Small intestine (tissue), 7 donors: ENCODE measurements at regions not wholly inside any gene's neighbourhood (a gene's known extent, or its start where the extent isn't known, plus 50 kb on each side); places are given as distances from the start of the nearest gene placed in this dataset.
A peak's percentile ranks its signal among the peaks of the same experiment; 100 is the strongest.

Source experiments
- DNase-seq, 2 donors: peaks; one replicate each; pipeline versions ENCODE4 v3.0.0 to v3.0.0-alpha.2; 2013
- FAIRE-seq: peaks from 2 replicates; lab custom pipeline; 2012; peaks lifted over from hg19 to GRCh38; lab: Jason Lieb, UNC
- H3K27ac ChIP-seq, 3 donors: one replicate each; pipeline ENCODE4 v1.5.1; 2013; ENCODE audit warnings: low read length in 2 of 3, mild to moderate bottlenecking in 2 of 3, control low read depth in 1 of 3, inconsistent platforms in 1 of 3, low read depth in 1 of 3, moderate library complexity in 1 of 3
- H3K27me3 ChIP-seq, 3 donors: one replicate each; pipeline ENCODE4 v1.6.1; 2013; ENCODE audit warnings: low read length in 3 of 3, inconsistent platforms in 1 of 3; ENCODE audit not compliant: control insufficient read depth in 3 of 3, insufficient read depth in 3 of 3
- H3K36me3 ChIP-seq, 3 donors: one replicate each; pipeline ENCODE4 v1.6.1; 2013; ENCODE audit warnings: low read length in 3 of 3, inconsistent platforms in 1 of 3, low read depth in 1 of 3, mild to moderate bottlenecking in 1 of 3, moderate library complexity in 1 of 3; ENCODE audit not compliant: control insufficient read depth in 3 of 3, insufficient read depth in 2 of 3
- H3K4me1 ChIP-seq, 3 donors: one replicate each; pipeline ENCODE4 v1.6.1; 2013; ENCODE audit warnings: low read length in 2 of 3, inconsistent platforms in 1 of 3, low read depth in 1 of 3, mild to moderate bottlenecking in 1 of 3, moderate library complexity in 1 of 3; ENCODE audit not compliant: control insufficient read depth in 3 of 3, insufficient read depth in 2 of 3
- H3K4me3 ChIP-seq, 3 donors: one replicate each; pipeline ENCODE4 v1.5.1; 2013; ENCODE audit warnings: low read length in 3 of 3, control low read depth in 1 of 3, inconsistent platforms in 1 of 3, low read depth in 1 of 3, mild to moderate bottlenecking in 1 of 3, moderate library complexity in 1 of 3
- H3K9me3 ChIP-seq, 2 donors: one replicate each; pipeline ENCODE4 v1.6.1; 2013; ENCODE audit warnings: low read depth in 1 of 2, low read length in 1 of 2; ENCODE audit not compliant: control insufficient read depth in 2 of 2, insufficient read depth in 1 of 2
- WGBS, 3 donors: extraction: QIAGEN DNeasy Blood & Tissue Kit; methylation state at CpG; one replicate each; pipeline ENCODE4 v1.1.7; 2013; 5-methylcytosine and 5-hydroxymethylcytosine counted together
- donor health status: healthy with polysubstance abuse.
- donor health status: control.
- donor health status: control.
- donor health status: Bipolar disorder and iron deficiency.
- donor health status: healthy.

- FAIRE-seq, result no peak
- WGBS, 3 donors, result 33 to 67% (median 44%) methylated on average over 5 of the region's 5 CpGs
- Histone ChIP-seq H3K36me3 (no peaks in the 10 kb centered on the region), H3K9me3 (no peaks in the 10 kb centered on the region), H3K4me3 (no peak overlapping the region), H3K4me1 (no peaks in the 10 kb centered on the region), H3K27me3 (no peaks in the 10 kb centered on the region), H3K27ac (no peak overlapping the region)
- DNase-seq, result peak; percentile 19 to 65
Observed at GRCh38 chr3:31377045-31377642, 155.6 kb upstream of the STT3B start.

GRCh38 chr3:31378231-31378630 is 154.5 kb upstream of the STT3B start:
- no peak for DNase-seq
- no peaks in the 10 kb centered on the region for H3K36me3 ChIP-seq
- WGBS, 3 donors, result 90 to 97% (median 92%) methylated on average over 1 of the region's 1 CpG
- no peak overlapping the region for H3K4me3 ChIP-seq
- no peaks in the 10 kb centered on the region for H3K27me3 ChIP-seq
- no peak for FAIRE-seq
- H3K9me3 ChIP-seq, result no peaks in the 10 kb centered on the region
- H3K27ac ChIP-seq, result no peak overlapping the region
- no peaks in the 10 kb centered on the region for H3K4me1 ChIP-seq

- H3K4me1 ChIP-seq, result no peaks in the 10 kb centered on the region
- WGBS, 3 donors, result 92 to 98% (median 93%) methylated on average over 2 of the region's 2 CpGs
- DNase-seq (no peak), FAIRE-seq (no peak)
- H3K36me3 ChIP-seq, result no peaks in the 10 kb centered on the region
- H3K9me3 ChIP-seq, result no peaks in the 10 kb centered on the region
- H3K4me3 ChIP-seq, result no peak overlapping the region
- no peak overlapping the region for H3K27ac ChIP-seq
- H3K27me3 ChIP-seq, result no peaks in the 10 kb centered on the region
Observed at GRCh38 chr3:31379598-31379997, 153.1 kb upstream of the STT3B start.

- FAIRE-seq (no peak), DNase-seq (no peak)
- no peaks in the 10 kb centered on the region for H3K27me3 ChIP-seq
- H3K27ac ChIP-seq, result no peak overlapping the region
- WGBS, 3 donors, result 70 to 77% (median 73%) methylated on average over 1 of the region's 1 CpG
- peaks cover 0 to 9% of the 10 kb centered on the region in 2 donors for H3K9me3 ChIP-seq
- no peaks in the 10 kb centered on the region for H3K36me3 ChIP-seq
- H3K4me1 ChIP-seq, result no peaks in the 10 kb centered on the region
- no peak overlapping the region for H3K4me3 ChIP-seq
Observed at GRCh38 chr3:31382856-31383255, 149.9 kb upstream of the STT3B start.

GRCh38 chr3:31384117-31384516 is 148.6 kb upstream of the STT3B start:
- no peak for FAIRE-seq
- no peaks in the 10 kb centered on the region for H3K4me1 ChIP-seq
- H3K27me3 ChIP-seq, result no peaks in the 10 kb centered on the region
- no peak overlapping the region for H3K4me3 ChIP-seq
- WGBS, 3 donors, result 91 to 94% (median 91%) methylated on average over 1 of the region's 1 CpG
- no peaks in the 10 kb centered on the region for H3K36me3 ChIP-seq
- DNase-seq, result no peak
- H3K9me3 ChIP-seq, result peaks cover 0 to 9% of the 10 kb centered on the region in 2 donors
- no peak overlapping the region for H3K27ac ChIP-seq

GRCh38 chr3:31389939-31390338 is 142.8 kb upstream of the STT3B start:
- no peaks in the 10 kb centered on the region for H3K4me1 ChIP-seq
- DNase-seq (no peak), FAIRE-seq (no peak)
- no peaks in the 10 kb centered on the region for H3K36me3 ChIP-seq
- WGBS, 3 donors, result 70 to 83% (median 81%) methylated on average over 1 of the region's 1 CpG
- no peak overlapping the region for H3K4me3 ChIP-seq
- H3K27ac ChIP-seq, result no peak overlapping the region
- peaks cover 0 to 9% of the 10 kb centered on the region in 2 donors for H3K9me3 ChIP-seq
- H3K27me3 ChIP-seq, result no peaks in the 10 kb centered on the region

DNA sequence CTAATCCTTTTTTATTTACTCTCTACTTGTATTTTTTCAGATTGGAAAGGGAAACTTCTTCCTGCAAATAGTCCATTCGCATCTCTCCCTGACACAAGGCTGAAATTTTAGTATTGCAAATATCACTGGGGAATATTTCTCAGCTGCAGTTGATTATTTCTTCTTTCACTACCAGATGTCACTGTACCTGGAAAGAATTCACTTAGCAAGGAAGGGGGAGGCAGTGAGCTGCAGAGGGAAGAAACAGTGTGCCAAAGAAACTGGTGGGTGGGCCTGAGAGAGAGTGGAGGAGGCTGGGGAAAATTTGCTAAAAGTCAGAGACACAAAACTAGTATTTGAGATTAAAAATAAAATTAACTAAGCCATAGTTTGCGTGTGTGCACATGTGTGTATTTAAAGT is 142.3 kb upstream of the STT3B start:
- Histone ChIP-seq H3K4me1 (no peaks in the 10 kb centered on the region), H3K27ac (no peak overlapping the region), H3K27me3 (no peaks in the 10 kb centered on the region), H3K4me3 (no peak overlapping the region), H3K36me3 (no peaks in the 10 kb centered on the region), H3K9me3 (peaks cover 0 to 9% of the 10 kb centered on the region in 2 donors)
- no peak for FAIRE-seq
- no peak for DNase-seq
- 94 to 97% (median 94%) methylated on average over 2 of the region's 2 CpGs for WGBS, 3 donors

DNA sequence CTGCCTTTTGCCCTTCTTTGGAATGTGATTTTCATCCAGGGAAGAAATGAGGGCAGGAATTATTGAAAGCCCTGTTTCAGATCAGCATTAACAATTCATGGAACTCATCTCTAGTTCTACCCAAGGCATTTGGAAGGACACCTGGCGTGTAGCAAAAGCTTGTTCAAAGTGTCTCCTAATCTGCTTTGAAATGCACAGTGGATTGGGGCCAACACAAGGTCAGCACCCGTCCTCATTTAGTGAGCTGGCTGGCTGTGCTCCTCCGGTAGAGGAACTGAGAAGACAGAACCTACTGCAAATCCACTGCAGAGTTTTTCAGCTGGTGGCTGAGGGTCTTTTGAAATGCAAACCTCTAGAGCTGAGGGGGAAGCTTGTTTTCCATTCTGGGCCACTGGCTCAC is 141.6 kb upstream of the STT3B start:
- Histone ChIP-seq H3K27ac (no peak overlapping the region), H3K27me3 (no peaks in the 10 kb centered on the region), H3K4me3 (no peak overlapping the region), H3K4me1 (no peaks in the 10 kb centered on the region), H3K36me3 (no peaks in the 10 kb centered on the region), H3K9me3 (peaks cover 0 to 9% of the 10 kb centered on the region in 2 donors)
- FAIRE-seq (no peak), DNase-seq (no peak)
- 63 to 72% (median 72%) methylated on average over 3 of the region's 3 CpGs for WGBS, 3 donors

DNA sequence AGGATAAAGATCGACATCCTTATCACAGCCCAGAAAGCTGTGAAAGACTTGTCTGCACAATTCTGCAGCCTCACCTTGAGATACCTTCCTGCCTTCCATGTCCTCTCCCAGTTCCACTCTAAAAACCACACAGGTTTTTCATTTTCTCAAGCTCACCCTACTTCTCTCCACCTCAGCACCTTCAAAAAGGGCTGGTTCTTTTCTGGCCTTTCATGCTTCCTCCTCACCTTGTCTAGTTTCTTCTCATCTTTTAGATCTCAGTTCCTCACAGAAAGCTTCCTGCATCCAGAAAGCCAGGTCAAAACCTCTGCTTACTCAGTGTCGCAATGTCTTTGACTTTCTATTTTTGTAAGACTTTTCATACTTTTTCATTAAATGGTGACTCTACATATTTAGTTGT is 140.2 kb upstream of the STT3B start:
- Histone ChIP-seq H3K27me3 (no peaks in the 10 kb centered on the region), H3K27ac (no peak overlapping the region), H3K4me3 (no peak overlapping the region), H3K4me1 (no peaks in the 10 kb centered on the region), H3K36me3 (no peaks in the 10 kb centered on the region), H3K9me3 (no peaks in the 10 kb centered on the region)
- DNase-seq, result no peak
- FAIRE-seq, result no peak
- WGBS, 3 donors, result 73 to 86% (median 75%) methylated on average over 2 of the region's 2 CpGs
